ENCODE measurements at regions not wholly inside any gene's neighbourhood (a gene's known extent, or its start where the extent isn't known, plus 50 kb on each side); places are given as distances from the start of the nearest gene placed in this dataset.

DNA sequence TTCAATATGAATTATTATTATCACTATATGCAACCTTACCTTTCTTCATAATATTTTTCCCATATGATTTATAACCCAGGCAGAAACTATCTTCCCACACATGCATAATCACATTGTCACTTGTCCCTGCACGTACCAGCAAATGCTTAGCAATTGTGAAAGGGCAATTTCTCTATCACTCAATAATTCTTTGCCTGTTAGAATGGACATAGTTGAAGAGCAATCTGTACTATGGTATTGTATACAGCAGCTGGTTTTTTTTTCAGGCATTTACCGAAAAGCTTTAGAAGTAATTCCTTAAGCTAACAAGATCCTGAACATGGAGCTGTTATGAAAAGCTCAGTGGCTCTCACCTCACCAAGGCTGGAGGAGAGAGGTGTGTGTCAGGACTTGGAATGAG is 999.5 kb downstream of the TUSC7 start:
- DNase-seq (ENCODE audit: insufficient read length, low spot score) (no peak), FAIRE-seq (no peak)
- TF ChIP-seq, protein P1, sequence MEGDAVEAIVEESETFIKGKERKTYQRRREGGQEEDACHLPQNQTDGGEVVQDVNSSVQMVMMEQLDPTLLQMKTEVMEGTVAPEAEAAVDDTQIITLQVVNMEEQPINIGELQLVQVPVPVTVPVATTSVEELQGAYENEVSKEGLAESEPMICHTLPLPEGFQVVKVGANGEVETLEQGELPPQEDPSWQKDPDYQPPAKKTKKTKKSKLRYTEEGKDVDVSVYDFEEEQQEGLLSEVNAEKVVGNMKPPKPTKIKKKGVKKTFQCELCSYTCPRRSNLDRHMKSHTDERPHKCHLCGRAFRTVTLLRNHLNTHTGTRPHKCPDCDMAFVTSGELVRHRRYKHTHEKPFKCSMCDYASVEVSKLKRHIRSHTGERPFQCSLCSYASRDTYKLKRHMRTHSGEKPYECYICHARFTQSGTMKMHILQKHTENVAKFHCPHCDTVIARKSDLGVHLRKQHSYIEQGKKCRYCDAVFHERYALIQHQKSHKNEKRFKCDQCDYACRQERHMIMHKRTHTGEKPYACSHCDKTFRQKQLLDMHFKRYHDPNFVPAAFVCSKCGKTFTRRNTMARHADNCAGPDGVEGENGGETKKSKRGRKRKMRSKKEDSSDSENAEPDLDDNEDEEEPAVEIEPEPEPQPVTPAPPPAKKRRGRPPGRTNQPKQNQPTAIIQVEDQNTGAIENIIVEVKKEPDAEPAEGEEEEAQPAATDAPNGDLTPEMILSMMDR (IDR thresholded peaks at IDR 0.05; ENCODE audit: insufficient read depth, missing control alignments): no peak

GRCh38 chr3:117710501-117710900 is 1000.9 kb downstream of the TUSC7 start:
- FAIRE-seq (no peak), DNase-seq (ENCODE audit: insufficient read length, low spot score) (no peak)
- TF ChIP-seq, protein P1 (IDR thresholded peaks at IDR 0.05; ENCODE audit: insufficient read depth, missing control alignments): no peak

GRCh38 chr3:117719316-117719926 is 1009.8 kb downstream of the TUSC7 start:
- FAIRE-seq: peak; percentile 56
- no peak for DNase-seq (ENCODE audit: insufficient read length, low spot score)
- TF ChIP-seq, protein P1 (IDR thresholded peaks at IDR 0.05; ENCODE audit: insufficient read depth, missing control alignments): peak; percentile 69

- TF ChIP-seq, protein P1 (IDR thresholded peaks at IDR 0.05; ENCODE audit: insufficient read depth, missing control alignments): no peak
- DNase-seq (ENCODE audit: insufficient read length, low spot score) (no peak), FAIRE-seq (no peak)
Observed at GRCh38 chr3:117721866-117722265, 1012.3 kb downstream of the TUSC7 start.

- DNase-seq (ENCODE audit: insufficient read length, low spot score) (no peak), FAIRE-seq (no peak)
- TF ChIP-seq, protein P1 (IDR thresholded peaks at IDR 0.05; ENCODE audit: insufficient read depth, missing control alignments): no peak
Observed at GRCh38 chr3:117722856-117723255, 1013.3 kb downstream of the TUSC7 start.

DNA sequence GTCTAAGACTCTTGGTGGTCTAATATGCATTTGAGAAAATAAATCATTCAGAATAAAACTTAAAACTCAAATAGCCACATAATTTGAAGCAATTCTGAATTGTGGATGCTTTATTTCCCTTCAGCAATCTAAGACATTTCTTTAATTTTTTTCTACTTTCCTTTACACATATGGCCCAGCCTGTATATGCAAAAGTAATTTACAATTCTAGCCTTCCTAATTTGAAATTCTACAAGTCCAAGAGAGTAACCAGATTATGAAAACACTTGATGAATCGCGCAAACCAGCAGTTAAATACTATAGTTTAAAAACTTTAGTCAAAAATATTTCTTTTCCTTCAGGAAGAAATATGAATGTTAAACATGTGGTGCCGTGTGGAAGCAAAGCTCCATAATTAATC is 1014.2 kb downstream of the TUSC7 start:
- TF ChIP-seq, protein P1 (IDR thresholded peaks at IDR 0.05; ENCODE audit: insufficient read depth, missing control alignments): no peak
- FAIRE-seq: no peak
- DNase-seq (ENCODE audit: insufficient read length, low spot score): no peak

GRCh38 chr3:117725314-117725713 is 1015.7 kb downstream of the TUSC7 start:
- TF ChIP-seq, protein P1 (IDR thresholded peaks at IDR 0.05; ENCODE audit: insufficient read depth, missing control alignments): no peak
- DNase-seq (ENCODE audit: insufficient read length, low spot score): no peak
- FAIRE-seq: peak; percentile 6
